Stimulated activated CD4-positive, alpha-beta T cell treated with anti-CD3 and anti-CD28 coated beads, Interleukin-15, amount 100 ng/mL, for 48 hours (primary cell): ENCODE measurements at regions not wholly inside any gene's neighbourhood (a gene's known extent, or its start where the extent isn't known, plus 50 kb on each side); places are given as distances from the start of the nearest gene placed in this dataset.

Experiments
- DNase-seq, 2 donors: peaks; one replicate each; pipeline ENCODE4 v3.0.0-alpha.2; 2020; ENCODE audit warnings: low read depth in 2 of 2

- no peak for DNase-seq
Observed at GRCh38 chrX:149992918-149993317, 54.6 kb upstream of the EOLA2 start.

- DNase-seq: no peak
Observed at GRCh38 chrX:149993989-149994388, 55.7 kb upstream of the EOLA2 start.

GRCh38 chrX:149996515-149996914 lies 58.2 kb upstream of the EOLA2 start:
- no peak for DNase-seq

GRCh38 chrX:150005027-150005426 lies 66.7 kb upstream of the EOLA2 start:
- DNase-seq: no peak

GRCh38 chrX:150007356-150007755 lies 69.1 kb upstream of the EOLA2 start:
- no peak for DNase-seq

GRCh38 chrX:150012647-150013381 lies 74.5 kb upstream of the EOLA2 start:
- DNase-seq: no peak

- no peak for DNase-seq
Observed at GRCh38 chrX:150014525-150014924, 76.2 kb upstream of the EOLA2 start.

GRCh38 chrX:150017868-150018267 lies 79.6 kb upstream of the EOLA2 start:
- DNase-seq: no peak

GRCh38 chrX:150018931-150019361 lies 80.7 kb upstream of the EOLA2 start:
- DNase-seq: no peak

GRCh38 chrX:150028692-150029091 lies 90.4 kb upstream of the EOLA2 start:
- DNase-seq: no peak

- no peak for DNase-seq
Observed at GRCh38 chrX:150032742-150033141, 94.5 kb upstream of the EOLA2 start.

- DNase-seq: no peak
Observed at GRCh38 chrX:150034788-150035187, 96.5 kb upstream of the EOLA2 start.

GRCh38 chrX:150035531-150035930 lies 97.2 kb upstream of the EOLA2 start:
- no peak for DNase-seq

- DNase-seq: no peak
Observed at GRCh38 chrX:150036181-150036580, 97.9 kb upstream of the EOLA2 start.

GRCh38 chrX:150036641-150037040 lies 98.3 kb upstream of the EOLA2 start:
- DNase-seq: no peak

GRCh38 chrX:150037041-150037440 lies 98.8 kb upstream of the EOLA2 start:
- no peak for DNase-seq

GRCh38 chrX:150038315-150038714 lies 100.0 kb upstream of the EOLA2 start:
- no peak for DNase-seq

GRCh38 chrX:150038986-150039599 lies 100.8 kb upstream of the EOLA2 start:
- DNase-seq: no peak

- DNase-seq: no peak
Observed at GRCh38 chrX:150041208-150041607, 102.9 kb upstream of the EOLA2 start.

- DNase-seq: no peak
Observed at GRCh38 chrX:150044556-150044955, 106.3 kb upstream of the EOLA2 start.

- DNase-seq: no peak
Observed at GRCh38 chrX:150047818-150048217, 109.5 kb upstream of the EOLA2 start.

GRCh38 chrX:150049647-150050046 lies 111.4 kb upstream of the EOLA2 start:
- DNase-seq: no peak

GRCh38 chrX:150050387-150050786 lies 112.1 kb upstream of the EOLA2 start:
- DNase-seq: no peak

GRCh38 chrX:150051096-150051495 lies 112.8 kb upstream of the EOLA2 start:
- DNase-seq: no peak
